Endothelial cell of umbilical vein (primary cell): ENCODE measurements at regions not wholly inside any gene's neighbourhood (a gene's known extent, or its start where the extent isn't known, plus 50 kb on each side); places are given as distances from the start of the nearest gene placed in this dataset.

Source experiments
- BruUV-seq: library from RNA; stranded (reverse); fragments of 400-500 nt; replicated peaks from 2 replicates; lab custom pipeline; 2021; lab: Mats Ljungman, UMichigan
- CTCF ChIA-PET: fragments of 300-600, 350-600 bp; sonication (Branson Sonifier 250); formaldehyde crosslinking; loops from one replicate; lab custom pipeline; 2021; ENCODE audit warnings: antibody characterized with exemption, inconsistent platforms; lab: Charles Lee
- POLR2A ChIA-PET: fragments of 300-600, 350-600 bp; sonication (Branson Sonifier 250); formaldehyde crosslinking; loops from one replicate; lab custom pipeline; 2021; ENCODE audit warnings: antibody characterized with exemption, inconsistent platforms; lab: Charles Lee
- DNase-seq: peaks from one replicate; pipeline ENCODE4 v3.0.0-alpha.2; 2011; ENCODE audit warnings: low read depth, low spot score
- FAIRE-seq: peaks from 2 replicates; lab custom pipeline; 2011; peaks lifted over from hg19 to GRCh38; lab: Jason Lieb, UNC
- H2AFZ ChIP-seq: 2 replicates; pipeline ENCODE4 v1.6.0; 2012; ENCODE audit warnings: low read depth, low read length, control low read depth, inconsistent platforms
- H3K27ac ChIP-seq: 2 replicates; pipeline ENCODE4 v1.5.1; 2011; ENCODE audit warnings: low read depth, mild to moderate bottlenecking, control low read depth, low read length, moderate library complexity; ENCODE audit not compliant: insufficient read depth
- H3K27me3 ChIP-seq, 2 experiments: 2 replicates each; pipeline versions ENCODE4 v1.6.0 to v1.6.1; 2011; ENCODE audit warnings: low read length in 2 of 2, mixed read lengths in 1 of 2; ENCODE audit not compliant: control insufficient read depth in 2 of 2, insufficient read depth in 2 of 2
- H3K36me3 ChIP-seq, 2 experiments: 2 replicates in 1 of 2; 3 replicates in 1 of 2; pipeline ENCODE4 v1.5.1; 2011; ENCODE audit warnings: low read length in 2 of 2, mild to moderate bottlenecking in 1 of 2, moderate library complexity in 1 of 2; ENCODE audit not compliant: control insufficient read depth in 2 of 2, insufficient read depth in 2 of 2; ENCODE audit errors: extremely low read depth in 1 of 2
- H3K4me1 ChIP-seq: 3 replicates; pipeline ENCODE4 v1.5.1; 2011; ENCODE audit warnings: mild to moderate bottlenecking, low read length; ENCODE audit not compliant: control insufficient read depth, insufficient read depth; ENCODE audit errors: extremely low read depth
- H3K4me2 ChIP-seq: 2 replicates; pipeline ENCODE4 v1.6.1; 2011; ENCODE audit warnings: low read length, control low read depth, mixed read lengths; ENCODE audit not compliant: insufficient read depth
- H3K4me3 ChIP-seq, 3 experiments: fragments of 200-600 bp in 1 of 3; sonication (generic), shearing (Covaris generic) in 1 of 3; replicated peaks in 1 of 3; 2 replicates each; pipeline ENCODE4 v1.5.1; 2011 to 2016; ENCODE audit warnings: control low read depth in 3 of 3, low read length in 3 of 3, mild to moderate bottlenecking in 2 of 3, inconsistent platforms in 1 of 3, low read depth in 1 of 3, moderate library complexity in 1 of 3; ENCODE audit not compliant: insufficient read depth in 1 of 3
- H3K79me2 ChIP-seq: 2 replicates; pipeline ENCODE4 v1.6.0; 2012; ENCODE audit warnings: low read length, inconsistent platforms; ENCODE audit not compliant: control insufficient read depth, insufficient read depth
- H3K9ac ChIP-seq: replicated peaks from 2 replicates; pipeline ENCODE3; 2011; ENCODE audit warnings: low read length, control low read depth; ENCODE audit not compliant: insufficient read depth; ENCODE audit errors: extremely low read depth
- H3K9me1 ChIP-seq: replicated peaks from 3 replicates; pipeline ENCODE4 v1.6.0; 2011; ENCODE audit warnings: mild to moderate bottlenecking, low read length; ENCODE audit not compliant: control insufficient read depth, insufficient read depth; ENCODE audit errors: extremely low read depth
- H3K9me3 ChIP-seq: replicated peaks from 2 replicates; pipeline ENCODE4 v1.5.1; 2012; ENCODE audit warnings: low read length, inconsistent platforms; ENCODE audit not compliant: control insufficient read depth, insufficient read depth
- H4K20me1 ChIP-seq: replicated peaks from 2 replicates; pipeline ENCODE3; 2011; ENCODE audit warnings: mild to moderate bottlenecking, low read length; ENCODE audit not compliant: control insufficient read depth, insufficient read depth; ENCODE audit errors: extremely low read depth
- CTCF ChIP-seq, 2 donors: IDR thresholded peaks; 1 replicate in 1 of 2; 2 replicates in 1 of 2; pipeline ENCODE4 v1.5.1; 2011; ENCODE audit warnings: low read length in 2 of 2, mild to moderate bottlenecking in 2 of 2, moderate library complexity in 2 of 2, control low read depth in 1 of 2, inconsistent platforms in 1 of 2, low read depth in 1 of 2; ENCODE audit not compliant: insufficient read depth in 1 of 2; ENCODE audit errors: extremely low read depth in 1 of 2
- EZH2 ChIP-seq: IDR thresholded peaks from 2 replicates; pipeline ENCODE4 v1.6.1; 2012; ENCODE audit warnings: borderline replicate concordance, low read depth, mild to moderate bottlenecking, moderate library complexity, low read length, inconsistent platforms; ENCODE audit not compliant: severe bottlenecking
- FOS ChIP-seq: IDR thresholded peaks from 2 replicates; pipeline ENCODE4 v1.6.1; 2011; ENCODE audit warnings: mild to moderate bottlenecking, low read length, moderate library complexity, borderline replicate concordance; ENCODE audit not compliant: insufficient read depth
- GATA2 ChIP-seq: IDR thresholded peaks from 2 replicates; pipeline ENCODE4 v1.7.0; 2011; ENCODE audit warnings: low read depth, mild to moderate bottlenecking, moderate library complexity, mixed read lengths, low read length; ENCODE audit not compliant: insufficient read length, insufficient read depth
- MAX ChIP-seq: IDR thresholded peaks from 2 replicates; pipeline ENCODE4 v1.6.1; 2011; ENCODE audit not compliant: insufficient read depth, insufficient read length
- POLR2A ChIP-seq: IDR thresholded peaks from 2 replicates; pipeline ENCODE4 v1.6.1; 2012; ENCODE audit warnings: low read depth, mild to moderate bottlenecking, control low read depth, low read length
- POLR2AphosphoS5 ChIP-seq: IDR thresholded peaks from 2 replicates; pipeline ENCODE4 v1.6.1; 2012; ENCODE audit warnings: low read depth, mild to moderate bottlenecking, control low read depth, low read length, moderate library complexity; ENCODE audit not compliant: insufficient read depth
- dilution Hi-C: fragments of 300-500 bp; cut with MboI; formaldehyde crosslinking; loops from one replicate; pipeline ENCODE4 v1.15.0; 2019; ENCODE audit warnings: low sequenced_read_pairs; ENCODE audit not compliant: extremely low pct_ligation_motif_present
- intact Hi-C: fragments of 100-400 bp; cut with micrococcal nuclease; formaldehyde crosslinking; loops from one replicate; pipeline ENCODE4 v1.10.0; 2022

GRCh38 chr13:72181661-72182060, 314.7 kb upstream of the DACH1 start:
- no peaks in the 10 kb centered on the region for H4K20me1 ChIP-seq
- dilution Hi-C loops (no loop called here), intact Hi-C loops (no loop called here)
- no peaks in the 10 kb centered on the region for H3K36me3 ChIP-seq
- no TSS peak for BruUV-seq
- no peaks in the 10 kb centered on the region for H3K79me2 ChIP-seq
- no peak for DNase-seq
- no peaks in the 10 kb centered on the region for H3K9me1 ChIP-seq
- no peak overlapping the region for H3K9ac ChIP-seq
- no peak overlapping the region for H3K27ac ChIP-seq
- H2AFZ ChIP-seq, result no peak overlapping the region
- H3K4me1 ChIP-seq, result no peaks in the 10 kb centered on the region
- H3K4me2 ChIP-seq, result no peak overlapping the region
- FAIRE-seq, result no peak
- CTCF ChIA-PET, result no interaction called here
- H3K9me3 ChIP-seq, result no peaks in the 10 kb centered on the region
- POLR2A ChIA-PET, result no interaction called here
- no peak overlapping the region for H3K4me3 ChIP-seq
- H3K27me3 ChIP-seq, result no peaks in the 10 kb centered on the region
- TF ChIP-seq POLR2AphosphoS5 (no peak), EZH2 (no peak), CTCF (IDR thresholded peaks at IDR 0.05; ENCODE audit: extremely low read depth in 1 of 2, insufficient read depth in 1 of 2, low read depth in 1 of 2, low read length in 2 of 2) (no peak), FOS (no peak)

- intact Hi-C loops, result no loop called here
- Histone ChIP-seq H3K9me1 (no peaks in the 10 kb centered on the region), H3K27ac (no peak overlapping the region), H3K36me3 (no peaks in the 10 kb centered on the region), H3K4me3 (no peak overlapping the region), H3K79me2 (no peaks in the 10 kb centered on the region), H4K20me1 (no peaks in the 10 kb centered on the region), H3K4me2 (no peak overlapping the region), H3K27me3 (no peaks in the 10 kb centered on the region), H3K4me1 (no peaks in the 10 kb centered on the region), H3K9me3 (no peaks in the 10 kb centered on the region), H2AFZ (no peak overlapping the region), H3K9ac (no peak overlapping the region)
- DNase-seq (no peak), FAIRE-seq (no peak)
- BruUV-seq, result no TSS peak
- dilution Hi-C loops, result no loop called here
- ChIA-PET POLR2A (no interaction called here), CTCF (interaction anchor here (0.8 kb wide), 1 partner anchor 12 kb away, joined by 3 read pairs; no protein-coding TSS in a partner anchor)
- no peak for TF ChIP-seq GATA2
- TF ChIP-seq POLR2AphosphoS5, result no peak
- TF ChIP-seq POLR2A, result no peak
- no peak for TF ChIP-seq EZH2
- no peak for TF ChIP-seq CTCF (IDR thresholded peaks at IDR 0.05; ENCODE audit: extremely low read depth in 1 of 2, insufficient read depth in 1 of 2, low read depth in 1 of 2, low read length in 2 of 2)
- no peak for TF ChIP-seq MAX
- no peak for TF ChIP-seq FOS
Observed at GRCh38 chr13:72180253-72180952, 313.4 kb upstream of the DACH1 start.
